Mucosa of descending colon (tissue), 3 donors: ENCODE measurements at regions not wholly inside any gene's neighbourhood (a gene's known extent, or its start where the extent isn't known, plus 50 kb on each side); places are given as distances from the start of the nearest gene placed in this dataset.

ENCODE experiments used
- ATAC-seq: fragments of 200-7000 bp; cut with Tn5 transposase; one replicate; pipeline ENCODE4 v1.9.1; 2020; ENCODE audit warnings: mild to moderate bottlenecking, moderate library complexity
- DNase-seq, 3 donors: peaks; one replicate each; pipeline ENCODE4 v3.0.0-alpha.2; 2020
- H3K36me3 ChIP-seq: fragments of 200-600 bp; one replicate; pipeline ENCODE4 v1.8.0; 2021; ENCODE audit warnings: low read depth, mild to moderate bottlenecking
- H3K4me1 ChIP-seq: fragments of 200-600 bp; one replicate; pipeline ENCODE4 v1.8.0; 2021; ENCODE audit warnings: low read depth, mild to moderate bottlenecking
- H3K4me3 ChIP-seq: fragments of 200-600 bp; one replicate; pipeline ENCODE4 v1.8.0; 2021; ENCODE audit warnings: mild to moderate bottlenecking
- H3K9me3 ChIP-seq: fragments of 200-600 bp; one replicate; pipeline ENCODE4 v1.8.0; 2021; ENCODE audit warnings: mild to moderate bottlenecking
- intact Hi-C, 2 donors: fragments of 100-400 bp; cut with DNase I in 1 of 2; cut with micrococcal nuclease in 1 of 2; formaldehyde crosslinking; loops; one replicate each; pipeline versions ENCODE4 v1.11.0 to v1.11.1; 2022; cut with DNase I, micrococcal nuclease
- TF ChIP-seq, protein P1 (sequence below): fragments of 200-600 bp; IDR thresholded peaks from one replicate; pipeline ENCODE4 v1.8.0; 2022; ENCODE audit warnings: antibody characterized with exemption, mild to moderate bottlenecking
- donor health status: DM: no; HTN: no; CAD: no; lungs with moderate emphysema.
- donor health status: DM: no; HTN: no; CAD: no.
- donor health status: DM: no; HTN: yes; CAD: no.

DNA sequence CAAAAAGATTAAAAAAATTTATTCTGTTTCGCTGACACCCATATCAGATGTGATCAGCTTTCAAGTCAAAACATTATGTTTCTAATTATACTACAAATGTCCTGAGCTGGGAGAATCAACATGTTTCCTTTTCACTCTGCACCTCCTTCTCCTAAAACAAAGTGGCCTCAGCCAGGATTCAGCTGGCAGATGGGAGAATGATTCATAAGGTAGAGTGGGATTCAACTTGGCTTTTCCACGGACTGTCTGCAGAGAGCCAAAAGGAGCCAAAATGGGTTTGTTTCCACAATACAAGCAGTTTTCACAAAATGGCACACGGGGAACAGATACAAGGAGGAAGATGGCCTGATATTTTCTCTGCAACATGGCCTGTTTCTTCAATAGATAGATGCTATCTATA, 376.5 kb upstream of the PRKCQ start:
- Histone ChIP-seq H3K4me3 (no peak overlapping the region), H3K9me3 (no peaks in the 10 kb centered on the region), H3K4me1 (no peaks in the 10 kb centered on the region), H3K36me3 (no peaks in the 10 kb centered on the region)
- DNase-seq (no peak), ATAC-seq (no peak)
- TF ChIP-seq, protein P1, sequence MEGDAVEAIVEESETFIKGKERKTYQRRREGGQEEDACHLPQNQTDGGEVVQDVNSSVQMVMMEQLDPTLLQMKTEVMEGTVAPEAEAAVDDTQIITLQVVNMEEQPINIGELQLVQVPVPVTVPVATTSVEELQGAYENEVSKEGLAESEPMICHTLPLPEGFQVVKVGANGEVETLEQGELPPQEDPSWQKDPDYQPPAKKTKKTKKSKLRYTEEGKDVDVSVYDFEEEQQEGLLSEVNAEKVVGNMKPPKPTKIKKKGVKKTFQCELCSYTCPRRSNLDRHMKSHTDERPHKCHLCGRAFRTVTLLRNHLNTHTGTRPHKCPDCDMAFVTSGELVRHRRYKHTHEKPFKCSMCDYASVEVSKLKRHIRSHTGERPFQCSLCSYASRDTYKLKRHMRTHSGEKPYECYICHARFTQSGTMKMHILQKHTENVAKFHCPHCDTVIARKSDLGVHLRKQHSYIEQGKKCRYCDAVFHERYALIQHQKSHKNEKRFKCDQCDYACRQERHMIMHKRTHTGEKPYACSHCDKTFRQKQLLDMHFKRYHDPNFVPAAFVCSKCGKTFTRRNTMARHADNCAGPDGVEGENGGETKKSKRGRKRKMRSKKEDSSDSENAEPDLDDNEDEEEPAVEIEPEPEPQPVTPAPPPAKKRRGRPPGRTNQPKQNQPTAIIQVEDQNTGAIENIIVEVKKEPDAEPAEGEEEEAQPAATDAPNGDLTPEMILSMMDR, result no peak
- intact Hi-C loops, result no loop called here

DNA sequence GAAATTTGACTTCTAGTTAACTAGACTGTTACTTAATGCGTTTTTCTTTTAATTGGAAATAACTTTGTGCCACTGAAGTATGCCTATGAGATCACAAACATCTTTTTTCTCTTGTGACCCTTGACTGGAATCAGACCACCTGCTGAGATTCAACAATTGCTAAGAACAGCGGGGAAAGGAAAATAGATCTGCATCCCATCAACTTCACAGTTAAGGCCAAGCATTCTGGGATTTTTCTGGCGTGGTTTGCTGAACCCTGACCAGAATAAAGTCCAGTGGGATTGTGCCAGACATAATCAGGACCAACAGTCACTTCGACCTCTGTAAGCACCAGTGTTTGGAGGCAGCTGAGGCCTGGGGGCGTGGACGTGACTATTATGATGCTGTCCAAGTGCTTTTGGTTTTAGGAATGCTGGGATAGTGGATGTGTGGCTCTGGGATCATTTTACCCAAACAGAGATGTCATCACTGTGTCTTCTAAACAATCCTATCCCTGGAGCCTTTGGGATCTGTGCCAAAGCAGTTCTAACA, 373.3 kb upstream of the PRKCQ start:
- TF ChIP-seq, protein P1, result no peak
- no peak overlapping the region for H3K4me3 ChIP-seq
- ATAC-seq (peak; percentile 26), DNase-seq (peak in 1 of 3 donors; percentile 23)
- no peaks in the 10 kb centered on the region for H3K36me3 ChIP-seq
- intact Hi-C loops, result no loop called here
- no peaks in the 10 kb centered on the region for H3K4me1 ChIP-seq
- no peaks in the 10 kb centered on the region for H3K9me3 ChIP-seq

DNA sequence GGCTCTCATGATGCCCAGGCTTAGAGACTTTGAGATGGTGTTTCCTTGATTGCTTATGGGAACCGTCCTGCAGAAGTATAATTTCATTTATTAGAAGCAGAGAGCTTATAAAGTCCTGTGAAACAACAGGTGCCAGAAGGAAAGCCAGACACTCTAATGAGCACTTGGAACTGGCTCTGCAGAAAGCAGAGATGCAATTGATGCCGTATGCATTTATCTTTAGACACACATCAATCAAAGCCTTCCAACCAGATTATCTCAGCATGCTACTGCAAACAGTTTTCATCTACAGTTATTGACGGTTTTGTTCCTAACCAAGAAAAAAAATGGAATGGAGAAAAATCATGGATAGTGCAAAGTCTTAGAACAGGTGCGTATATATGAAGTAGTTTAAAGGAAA, 371.7 kb upstream of the PRKCQ start:
- no peak for ATAC-seq
- intact Hi-C loops, result no loop called here
- TF ChIP-seq, protein P1, result no peak
- no peaks in the 10 kb centered on the region for H3K36me3 ChIP-seq
- H3K4me1 ChIP-seq, result no peaks in the 10 kb centered on the region
- no peak overlapping the region for H3K4me3 ChIP-seq
- H3K9me3 ChIP-seq, result no peaks in the 10 kb centered on the region
- no peak for DNase-seq

DNA sequence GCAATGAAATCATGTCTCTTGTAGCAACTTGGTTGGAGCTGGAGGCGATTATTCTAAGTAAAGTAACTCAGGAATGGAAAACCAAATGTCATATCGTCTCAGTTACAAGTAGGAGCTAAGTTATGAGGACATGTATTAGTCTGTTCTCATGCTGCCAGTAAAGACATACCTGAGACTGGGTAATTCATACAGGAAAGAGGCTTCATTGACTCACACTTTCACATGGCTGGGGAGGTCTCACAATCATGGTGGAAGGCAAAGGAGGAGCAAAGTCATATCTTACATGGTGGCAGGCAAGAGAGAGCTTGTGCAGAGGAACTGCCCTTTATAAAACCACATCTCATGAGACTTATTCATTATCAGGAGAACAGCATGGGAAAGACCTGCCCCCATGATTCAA, 370.1 kb upstream of the PRKCQ start:
- TF ChIP-seq, protein P1, result no peak

DNA sequence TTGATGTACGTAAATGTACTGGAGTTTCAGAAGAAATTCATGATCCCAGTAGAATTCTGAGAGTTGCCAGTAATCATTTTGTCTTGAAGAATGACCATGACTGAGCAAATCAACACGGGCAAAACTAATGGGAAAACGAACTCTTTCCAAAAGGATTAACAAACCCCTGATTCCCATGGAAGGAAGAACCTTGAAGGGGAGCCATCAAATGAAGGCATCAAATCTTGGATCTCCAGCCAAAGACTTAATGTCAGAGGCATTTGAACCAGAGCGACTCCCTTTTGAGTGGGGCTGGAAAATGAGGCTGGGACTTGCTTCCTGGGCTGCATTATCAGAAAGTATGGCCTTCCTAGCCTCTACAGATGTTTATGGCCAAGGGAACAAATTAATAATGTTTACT, 364.4 kb upstream of the PRKCQ start:
- no peak for ATAC-seq
- no peaks in the 10 kb centered on the region for H3K36me3 ChIP-seq
- TF ChIP-seq, protein P1, result no peak
- no peak overlapping the region for H3K4me3 ChIP-seq
- intact Hi-C loops, result no loop called here
- H3K9me3 ChIP-seq, result no peaks in the 10 kb centered on the region
- no peaks in the 10 kb centered on the region for H3K4me1 ChIP-seq
- DNase-seq, result no peak

More for the DNA sequence above, 370.1 kb upstream of the PRKCQ start:
- ATAC-seq (no peak), DNase-seq (no peak)
- Histone ChIP-seq H3K9me3 (no peaks in the 10 kb centered on the region), H3K4me3 (no peak overlapping the region), H3K4me1 (no peaks in the 10 kb centered on the region), H3K36me3 (no peaks in the 10 kb centered on the region)
- intact Hi-C loops, result no loop called here

DNA sequence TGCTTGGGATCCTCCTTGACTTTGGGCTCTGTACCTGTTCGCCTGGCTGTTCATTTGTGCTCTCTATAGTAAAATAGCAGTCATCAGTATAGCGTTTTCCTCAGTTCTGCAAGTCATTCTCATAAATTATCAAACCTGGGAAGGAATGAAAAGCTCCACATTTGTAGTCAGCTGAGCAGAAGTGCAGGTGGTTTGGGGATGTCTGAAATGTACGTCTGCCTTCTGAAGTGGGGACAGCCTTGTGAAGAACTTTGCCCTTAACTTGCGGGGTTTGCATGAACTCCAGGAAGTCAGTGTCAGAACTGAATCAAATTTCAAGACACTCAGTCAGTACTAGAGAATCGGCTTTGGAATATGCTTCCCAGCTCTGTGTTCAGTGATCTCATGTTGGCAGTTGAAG, 358.3 kb upstream of the PRKCQ start:
- TF ChIP-seq, protein P1, result no peak
- DNase-seq, result no peak
- H3K4me1 ChIP-seq, result no peaks in the 10 kb centered on the region
- H3K9me3 ChIP-seq, result no peaks in the 10 kb centered on the region
- intact Hi-C loops, result no loop called here
- no peak for ATAC-seq
- no peaks in the 10 kb centered on the region for H3K36me3 ChIP-seq
- no peak overlapping the region for H3K4me3 ChIP-seq
